PC-3 (cell line): ENCODE measurements at regions not wholly inside any gene's neighbourhood (a gene's known extent, or its start where the extent isn't known, plus 50 kb on each side); places are given as distances from the start of the nearest gene placed in this dataset.

ENCODE experiments used
- ATAC-seq: fragments of 200-7000 bp; cut with Tn5 transposase; 2 replicates; pipeline ENCODE4 v1.9.1; 2020; ENCODE audit warnings: mild to moderate bottlenecking, moderate library complexity
- BruUV-seq: library from RNA; stranded (reverse); fragments of 400-500 nt; replicated peaks from 2 replicates; lab custom pipeline; 2021; lab: Mats Ljungman, UMichigan
- CTCF ChIA-PET: fragments of 300-600 bp; sonication (Branson Sonifier 250); formaldehyde crosslinking; loops from one replicate; lab custom pipeline; 2022; ENCODE audit warnings: antibody characterized with exemption; lab: Charles Lee
- POLR2A ChIA-PET: fragments of 300-600 bp; sonication (Branson Sonifier 250); formaldehyde crosslinking; loops from one replicate; lab custom pipeline; 2022; ENCODE audit warnings: antibody characterized with exemption; ENCODE audit not compliant: unreplicated experiment; lab: Charles Lee
- DNase-seq: peaks from one replicate; pipeline ENCODE4 v3.0.0-alpha.2; 2015
- H2AFZ ChIP-seq: fragments of 300-600 bp; sonication (generic); 2 replicates; pipeline ENCODE4 v1.6.0; 2016; ENCODE audit warnings: antibody characterized with exemption, low read length
- H3F3A ChIP-seq: fragments of 300-600 bp; sonication (generic); one replicate; pipeline ENCODE4 v1.6.0; 2017; ENCODE audit warnings: antibody characterized with exemption, low read length, control low read depth, mild to moderate bottlenecking; ENCODE audit not compliant: unreplicated experiment
- H3K27ac ChIP-seq: fragments of 300-600 bp; sonication (generic); 2 replicates; pipeline ENCODE4 v1.5.1; 2016; ENCODE audit warnings: mild to moderate bottlenecking, low read length
- H3K27me3 ChIP-seq: fragments of 300-600 bp; sonication (generic); 2 replicates; pipeline ENCODE4 v1.6.1; 2016; ENCODE audit warnings: low read length, mixed read lengths
- H3K36me3 ChIP-seq: fragments of 300-600 bp; sonication (generic); 2 replicates; pipeline ENCODE4 v1.6.1; 2016; ENCODE audit warnings: low read depth, mixed run types, low read length, mixed read lengths
- H3K4me1 ChIP-seq: fragments of 300-600 bp; sonication (generic); 2 replicates; pipeline ENCODE4 v1.5.1; 2016; ENCODE audit warnings: low read length; ENCODE audit not compliant: insufficient read depth
- H3K4me2 ChIP-seq: fragments of 300-600 bp; sonication (generic); 2 replicates; pipeline ENCODE4 v1.6.0; 2016; ENCODE audit warnings: low read length
- H3K4me3 ChIP-seq: fragments of 300-600 bp; sonication (generic); 2 replicates; pipeline ENCODE4 v1.5.1; 2016; ENCODE audit warnings: mild to moderate bottlenecking, low read length, mixed read lengths
- H3K79me2 ChIP-seq: fragments of 300-600 bp; sonication (generic); 2 replicates; pipeline ENCODE4 v1.6.1; 2017; ENCODE audit warnings: low read length, mixed read lengths
- H3K9ac ChIP-seq: fragments of 300-600 bp; sonication (generic); 2 replicates; pipeline ENCODE4 v1.6.0; 2016; ENCODE audit warnings: mild to moderate bottlenecking, low read length
- H3K9me2 ChIP-seq: fragments of 300-600 bp; sonication (generic); replicated peaks from 2 replicates; pipeline ENCODE4 v1.6.1; 2016; ENCODE audit warnings: mixed run types, low read length, mixed read lengths
- H3K9me3 ChIP-seq: fragments of 300-600 bp; sonication (generic); 2 replicates; pipeline ENCODE4 v1.6.1; 2016; ENCODE audit warnings: low read length, mixed read lengths
- H4K20me1 ChIP-seq: fragments of 300-600 bp; sonication (generic); 2 replicates; pipeline ENCODE4 v1.6.1; 2016; ENCODE audit warnings: low read length, mixed read lengths
- EZH2 ChIP-seq: fragments of 300-600 bp; sonication (generic); IDR thresholded peaks from one replicate; pipeline ENCODE4 v1.6.1; 2017; ENCODE audit warnings: antibody characterized with exemption, mild to moderate bottlenecking, low read length; ENCODE audit not compliant: unreplicated experiment
- EZH2phosphoT487 ChIP-seq: fragments of 300-600 bp; sonication (generic); IDR thresholded peaks from 2 replicates; pipeline ENCODE4 v1.6.1; 2018; ENCODE audit warnings: mild to moderate bottlenecking, antibody characterized with exemption, low read length, borderline replicate concordance
- intact Hi-C: fragments of 100-400 bp; cut with micrococcal nuclease; formaldehyde crosslinking; loops from 2 replicates; pipeline ENCODE4 v1.9.0; 2023
- TF ChIP-seq, protein P1 (sequence below): fragments of 300-600 bp; sonication (generic); conservative IDR thresholded peaks from 2 replicates; pipeline ENCODE4 v1.5.1; 2017; ENCODE audit warnings: antibody characterized with exemption, low read depth, mild to moderate bottlenecking, low read length

DNA sequence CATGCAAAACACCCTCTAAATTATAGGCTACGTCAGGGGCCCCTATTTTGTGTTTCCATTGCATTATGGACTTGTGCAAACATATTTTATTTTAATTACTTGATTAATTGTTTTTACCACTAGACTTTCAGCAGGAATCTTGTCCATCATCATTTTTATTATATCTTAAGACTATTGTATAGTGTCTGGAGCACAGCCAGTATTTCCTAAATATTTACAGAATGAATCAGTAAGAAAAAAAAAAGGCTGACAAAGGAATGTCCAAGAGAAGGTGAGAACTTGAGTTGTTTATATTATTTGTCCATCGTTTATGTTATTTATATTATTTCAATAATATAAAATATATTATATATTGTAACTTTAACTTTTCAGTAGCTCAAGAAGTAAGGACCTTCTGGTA, 664.7 kb downstream of the SLC6A15 start:
- Histone ChIP-seq H3F3A (no peaks in the 10 kb centered on the region), H3K9me2 (no peaks in the 10 kb centered on the region), H3K4me2 (no peak overlapping the region), H3K36me3 (no peaks in the 10 kb centered on the region), H3K9me3 (no peaks in the 10 kb centered on the region), H3K4me1 (no peaks in the 10 kb centered on the region), H3K4me3 (no peak overlapping the region), H3K27ac (no peak overlapping the region), H3K9ac (no peak overlapping the region), H3K27me3 (no peaks in the 10 kb centered on the region), H2AFZ (no peak overlapping the region), H3K79me2 (no peaks in the 10 kb centered on the region), H4K20me1 (no peaks in the 10 kb centered on the region)
- ChIA-PET CTCF (no interaction called here), POLR2A (no interaction called here)
- no peak for TF ChIP-seq EZH2phosphoT487
- TF ChIP-seq, protein P1, sequence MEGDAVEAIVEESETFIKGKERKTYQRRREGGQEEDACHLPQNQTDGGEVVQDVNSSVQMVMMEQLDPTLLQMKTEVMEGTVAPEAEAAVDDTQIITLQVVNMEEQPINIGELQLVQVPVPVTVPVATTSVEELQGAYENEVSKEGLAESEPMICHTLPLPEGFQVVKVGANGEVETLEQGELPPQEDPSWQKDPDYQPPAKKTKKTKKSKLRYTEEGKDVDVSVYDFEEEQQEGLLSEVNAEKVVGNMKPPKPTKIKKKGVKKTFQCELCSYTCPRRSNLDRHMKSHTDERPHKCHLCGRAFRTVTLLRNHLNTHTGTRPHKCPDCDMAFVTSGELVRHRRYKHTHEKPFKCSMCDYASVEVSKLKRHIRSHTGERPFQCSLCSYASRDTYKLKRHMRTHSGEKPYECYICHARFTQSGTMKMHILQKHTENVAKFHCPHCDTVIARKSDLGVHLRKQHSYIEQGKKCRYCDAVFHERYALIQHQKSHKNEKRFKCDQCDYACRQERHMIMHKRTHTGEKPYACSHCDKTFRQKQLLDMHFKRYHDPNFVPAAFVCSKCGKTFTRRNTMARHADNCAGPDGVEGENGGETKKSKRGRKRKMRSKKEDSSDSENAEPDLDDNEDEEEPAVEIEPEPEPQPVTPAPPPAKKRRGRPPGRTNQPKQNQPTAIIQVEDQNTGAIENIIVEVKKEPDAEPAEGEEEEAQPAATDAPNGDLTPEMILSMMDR, result no peak
- TF ChIP-seq EZH2, result no peak
- BruUV-seq, result no TSS peak
- DNase-seq, result peak; percentile 58
- intact Hi-C loops, result no loop called here
- ATAC-seq, result no peak

DNA sequence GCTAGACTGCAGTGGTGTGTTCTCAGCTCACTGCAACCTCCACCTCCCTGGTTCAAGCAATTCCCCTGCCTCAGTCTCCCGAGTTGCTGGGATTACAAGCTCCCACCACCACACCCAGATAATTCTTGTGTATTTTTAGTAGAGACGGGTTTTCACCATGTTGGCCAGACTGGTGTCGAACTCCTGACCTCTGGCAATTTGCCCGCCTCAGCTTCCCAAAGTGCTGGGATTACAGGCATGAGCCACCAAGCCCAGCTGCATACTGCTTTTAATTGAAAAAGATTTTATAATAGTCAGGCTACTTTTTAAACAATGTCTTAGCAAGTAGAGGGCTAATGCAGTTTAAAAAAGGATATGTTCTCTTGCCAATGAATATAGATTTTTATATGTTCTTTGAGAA, 668.9 kb downstream of the SLC6A15 start:
- no peaks in the 10 kb centered on the region for H3K9me2 ChIP-seq
- TF ChIP-seq EZH2phosphoT487 (no peak), EZH2 (no peak)
- TF ChIP-seq, protein P1, result no peak
- ChIA-PET POLR2A (no interaction called here), CTCF (no interaction called here)
- intact Hi-C loops, result no loop called here
- H2AFZ ChIP-seq, result no peak overlapping the region
- H3K36me3 ChIP-seq, result no peaks in the 10 kb centered on the region
- H3K79me2 ChIP-seq, result no peaks in the 10 kb centered on the region
- no peaks in the 10 kb centered on the region for H4K20me1 ChIP-seq
- H3K4me2 ChIP-seq, result no peak overlapping the region
- H3K9me3 ChIP-seq, result no peaks in the 10 kb centered on the region
- DNase-seq, result no peak
- H3K27ac ChIP-seq, result no peak overlapping the region
- H3K4me3 ChIP-seq, result no peak overlapping the region
- H3K4me1 ChIP-seq, result no peaks in the 10 kb centered on the region
- no peaks in the 10 kb centered on the region for H3F3A ChIP-seq
- ATAC-seq, result no peak
- no TSS peak for BruUV-seq
- no peak overlapping the region for H3K9ac ChIP-seq
- H3K27me3 ChIP-seq, result no peaks in the 10 kb centered on the region

DNA sequence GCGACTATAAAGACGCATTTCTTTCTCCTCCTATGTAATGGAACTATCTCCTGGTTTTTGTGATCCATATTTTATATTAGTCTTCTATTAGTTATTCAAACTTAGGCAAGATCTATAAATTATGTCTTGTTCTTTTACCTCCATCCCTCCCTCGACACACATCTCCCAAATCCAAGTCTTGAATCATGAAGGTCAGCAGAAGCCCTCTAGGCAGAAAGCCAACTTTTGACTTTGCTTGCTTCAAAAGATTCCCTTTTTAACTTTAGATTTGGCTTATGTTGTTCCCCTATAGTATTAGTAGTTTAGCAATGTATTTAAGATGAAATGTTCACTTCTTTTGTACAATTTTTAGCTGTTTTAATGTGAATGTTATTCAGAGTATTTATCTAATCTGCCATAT, 689.8 kb downstream of the SLC6A15 start:
- no peaks in the 10 kb centered on the region for H3K9me2 ChIP-seq
- TF ChIP-seq, protein P1, result no peak
- TF ChIP-seq EZH2 (no peak), EZH2phosphoT487 (no peak)
- H3K9ac ChIP-seq, result no peak overlapping the region
- H3K27me3 ChIP-seq, result no peaks in the 10 kb centered on the region
- BruUV-seq, result no TSS peak
- no peaks in the 10 kb centered on the region for H3F3A ChIP-seq
- H3K4me2 ChIP-seq, result no peak overlapping the region
- H3K9me3 ChIP-seq, result no peaks in the 10 kb centered on the region
- no peaks in the 10 kb centered on the region for H3K36me3 ChIP-seq
- ChIA-PET CTCF (no interaction called here), POLR2A (no interaction called here)
- ATAC-seq (no peak), DNase-seq (no peak)
- H3K4me1 ChIP-seq, result no peaks in the 10 kb centered on the region
- no peak overlapping the region for H3K27ac ChIP-seq
- H3K79me2 ChIP-seq, result no peaks in the 10 kb centered on the region
- H2AFZ ChIP-seq, result no peak overlapping the region
- no peaks in the 10 kb centered on the region for H4K20me1 ChIP-seq
- H3K4me3 ChIP-seq, result no peak overlapping the region
- intact Hi-C loops, result no loop called here
